ENCODE measurements at regions not wholly inside any gene's neighbourhood (a gene's known extent, or its start where the extent isn't known, plus 50 kb on each side); places are given as distances from the start of the nearest gene placed in this dataset.

GRCh38 chr2:118730405-118730804, 117.0 kb downstream of the EN1 start:
- no peak for TF ChIP-seq CTCF (IDR thresholded peaks at IDR 0.05; ENCODE audit: insufficient read depth, low read depth, low read length)
- TF ChIP-seq EZH2 (IDR thresholded peaks at IDR 0.05; ENCODE audit: insufficient read depth, low read length): no peak
